ENCODE measurements at regions not wholly inside any gene's neighbourhood (a gene's known extent, or its start where the extent isn't known, plus 50 kb on each side); places are given as distances from the start of the nearest gene placed in this dataset.

GRCh38 chr1:5376538-5377247 is 615.5 kb downstream of the NPHP4 start:
- no peak overlapping the region for H3K27ac ChIP-seq (ENCODE audit: low read depth in 1 of 2, low read length in 2 of 2)
- no peak for TF ChIP-seq FOXA2 (IDR thresholded peaks at IDR 0.05)
- no peak for TF ChIP-seq TAF1 (conservative IDR thresholded peaks at IDR 0.05)
- TF ChIP-seq EGR1 (IDR thresholded peaks at IDR 0.05; ENCODE audit: low read depth in 2 of 2) = no peak
- no peak for TF ChIP-seq RXRA (IDR thresholded peaks at IDR 0.05)
- TF ChIP-seq MAX (IDR thresholded peaks at IDR 0.05) = no peak
- no peak for TF ChIP-seq HNF4A (conservative IDR thresholded peaks at IDR 0.05)
- TF ChIP-seq RAD21 (IDR thresholded peaks at IDR 0.05) = no peak
- TF ChIP-seq NR2F2 (IDR thresholded peaks at IDR 0.05) = no peak
- no peak for TF ChIP-seq SP1 (IDR thresholded peaks at IDR 0.05)
- no peak for TF ChIP-seq GABPA (IDR thresholded peaks at IDR 0.05 in 1 of 2, conservative IDR thresholded peaks at IDR 0.05 in 1 of 2)
- no peak for TF ChIP-seq YY1 (IDR thresholded peaks at IDR 0.05)
- no peak for TF ChIP-seq HNF4G (IDR thresholded peaks at IDR 0.05)
- no peak for TF ChIP-seq ATF3 (IDR thresholded peaks at IDR 0.05)
- no peak for TF ChIP-seq CTCF (IDR thresholded peaks at IDR 0.05; ENCODE audit: low read depth, low read length, missing input control)
- TF ChIP-seq FOXA1 (IDR thresholded peaks at IDR 0.05) = no peak
- TF ChIP-seq JUND (IDR thresholded peaks at IDR 0.05) = no peak
- TF ChIP-seq ZBTB33 (IDR thresholded peaks at IDR 0.05) = no peak
- no peak for TF ChIP-seq REST (IDR thresholded peaks at IDR 0.05)
- H3K4me1 ChIP-seq (ENCODE audit: control insufficient read depth in 4 of 4, insufficient read depth in 4 of 4, low read length in 3 of 4) = peaks cover 0 to 9% (median 3%) of the 10 kb centered on the region in 4 donors
- H3K36me3 ChIP-seq (ENCODE audit: control insufficient read depth in 4 of 4, insufficient read depth in 3 of 4, low read depth in 1 of 4, low read length in 3 of 4) = no peaks in the 10 kb centered on the region
- no peak for DNase-seq (ENCODE audit: low spot score)
- H3K27me3 ChIP-seq (ENCODE audit: control insufficient read depth in 4 of 4, insufficient read depth in 4 of 4, low read length in 3 of 4) = no peaks in the 10 kb centered on the region
- 83% methylated on average over 6 of the region's 6 CpGs for WGBS
- no peak overlapping the region for H3K9ac ChIP-seq (ENCODE audit: low read depth in 1 of 2, low read length in 2 of 2)
- no peak overlapping the region for H3K4me3 ChIP-seq (ENCODE audit: low read depth in 1 of 3, low read length in 3 of 3)
- peaks cover 0 to 8% (median 7%) of the 10 kb centered on the region in 4 donors for H3K9me3 ChIP-seq (ENCODE audit: control insufficient read depth in 4 of 4, low read length in 3 of 4)
